ENCODE measurements at regions not wholly inside any gene's neighbourhood (a gene's known extent, or its start where the extent isn't known, plus 50 kb on each side); places are given as distances from the start of the nearest gene placed in this dataset.

- TF ChIP-seq, protein P1, sequence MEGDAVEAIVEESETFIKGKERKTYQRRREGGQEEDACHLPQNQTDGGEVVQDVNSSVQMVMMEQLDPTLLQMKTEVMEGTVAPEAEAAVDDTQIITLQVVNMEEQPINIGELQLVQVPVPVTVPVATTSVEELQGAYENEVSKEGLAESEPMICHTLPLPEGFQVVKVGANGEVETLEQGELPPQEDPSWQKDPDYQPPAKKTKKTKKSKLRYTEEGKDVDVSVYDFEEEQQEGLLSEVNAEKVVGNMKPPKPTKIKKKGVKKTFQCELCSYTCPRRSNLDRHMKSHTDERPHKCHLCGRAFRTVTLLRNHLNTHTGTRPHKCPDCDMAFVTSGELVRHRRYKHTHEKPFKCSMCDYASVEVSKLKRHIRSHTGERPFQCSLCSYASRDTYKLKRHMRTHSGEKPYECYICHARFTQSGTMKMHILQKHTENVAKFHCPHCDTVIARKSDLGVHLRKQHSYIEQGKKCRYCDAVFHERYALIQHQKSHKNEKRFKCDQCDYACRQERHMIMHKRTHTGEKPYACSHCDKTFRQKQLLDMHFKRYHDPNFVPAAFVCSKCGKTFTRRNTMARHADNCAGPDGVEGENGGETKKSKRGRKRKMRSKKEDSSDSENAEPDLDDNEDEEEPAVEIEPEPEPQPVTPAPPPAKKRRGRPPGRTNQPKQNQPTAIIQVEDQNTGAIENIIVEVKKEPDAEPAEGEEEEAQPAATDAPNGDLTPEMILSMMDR (conservative IDR thresholded peaks at IDR 0.05), result no peak
- TF ChIP-seq ZFX (IDR thresholded peaks at IDR 0.05), result no peak
These were observed 472.3 kb downstream of the IRS2 start for GRCh38 chr13:109314101-109314500.
